WTC11 (cell line): ENCODE measurements at regions not wholly inside any gene's neighbourhood (a gene's known extent, or its start where the extent isn't known, plus 50 kb on each side); places are given as distances from the start of the nearest gene placed in this dataset.

ENCODE experiments used
- ATAC-seq: fragments of 200-7000 bp; cut with Tn5 transposase; 2 replicates; pipeline ENCODE4 v1.10.0; 2021; ENCODE audit warnings: mild to moderate bottlenecking, moderate library complexity
- CTCF ChIA-PET: fragments of 300-600 bp; sonication (Branson Sonifier 250); formaldehyde crosslinking; loops from one replicate; lab custom pipeline; 2021; ENCODE audit warnings: antibody characterized with exemption; lab: Charles Lee
- POLR2A ChIA-PET: fragments of 350-600 bp; sonication (Branson Sonifier 250); formaldehyde crosslinking; loops from one replicate; lab custom pipeline; 2021; ENCODE audit warnings: antibody characterized with exemption; lab: Charles Lee
- DNase-seq: peaks from one replicate; pipeline ENCODE4 v3.0.0; 2021; ENCODE audit warnings: low spot score
- H3K27ac Mint-ChIP-seq: 2 replicates; pipeline ENCODE4 v1.8.0; 2021; ENCODE audit warnings: mixed read lengths
- H3K27me3 Mint-ChIP-seq: 2 replicates; pipeline ENCODE4 v1.8.0; 2021; ENCODE audit warnings: low read depth, mild to moderate bottlenecking, moderate library complexity, mixed read lengths
- H3K36me3 Mint-ChIP-seq: 2 replicates; pipeline ENCODE4 v1.8.0; 2021; ENCODE audit warnings: mixed read lengths
- H3K4me1 Mint-ChIP-seq: 2 replicates; pipeline ENCODE4 v1.8.0; 2022; ENCODE audit warnings: mixed read lengths
- H3K4me3 Mint-ChIP-seq: 2 replicates; pipeline ENCODE4 v1.8.0; 2021; ENCODE audit warnings: mild to moderate bottlenecking, moderate library complexity, mixed read lengths
- H3K9me3 Mint-ChIP-seq: 2 replicates; pipeline ENCODE4 v1.8.0; 2021; ENCODE audit warnings: mixed read lengths
- GABPB1 ChIP-seq: sonication (generic); formaldehyde crosslinking; IDR thresholded peaks from 2 replicates; pipeline ENCODE4 v1.8.1; 2023; ENCODE audit warnings: mild to moderate bottlenecking, missing genetic modification reagents
- JUN ChIP-seq: sonication (generic); formaldehyde crosslinking; IDR thresholded peaks from 2 replicates; pipeline ENCODE4 v1.8.0; 2023; ENCODE audit warnings: mild to moderate bottlenecking, missing genetic modification reagents
- MXD4 ChIP-seq: fragments of 250-450 bp; sonication (Bioruptor Pico); IDR thresholded peaks from 2 replicates; pipeline ENCODE4 v1.8.0; 2021; ENCODE audit warnings: mild to moderate bottlenecking, moderate library complexity, borderline replicate concordance
- MYBL2 ChIP-seq: sonication (generic); formaldehyde crosslinking; IDR thresholded peaks from 2 replicates; pipeline ENCODE4 v1.8.1; 2023; ENCODE audit warnings: mild to moderate bottlenecking, moderate library complexity, missing genetic modification reagents
- ZNF423 ChIP-seq: fragments of 250-450 bp; sonication (Bioruptor Pico); IDR thresholded peaks from 2 replicates; pipeline ENCODE4 v2.1.2; 2022; ENCODE audit warnings: mild to moderate bottlenecking, moderate library complexity
- TF ChIP-seq, protein P1 (sequence below): sonication (generic); formaldehyde crosslinking; conservative IDR thresholded peaks from 2 replicates; pipeline ENCODE4 v1.8.1; 2022; ENCODE audit warnings: mild to moderate bottlenecking, missing genetic modification reagents
- TF ChIP-seq, protein P2 (sequence below): fragments of 200-600 bp; IDR thresholded peaks from 2 replicates; pipeline ENCODE4 v1.8.0; 2022; ENCODE audit warnings: antibody characterized with exemption
- TF ChIP-seq, protein P3 (sequence below): sonication (generic); formaldehyde crosslinking; IDR thresholded peaks from 2 replicates; pipeline ENCODE4 v1.8.1; 2023; ENCODE audit warnings: mild to moderate bottlenecking, missing genetic modification reagents, moderate library complexity

- TF ChIP-seq JUN (CRISPR knock-in tag), result no peak
- no peak for TF ChIP-seq MYBL2 (CRISPR knock-in tag)
- TF ChIP-seq, protein P1, sequence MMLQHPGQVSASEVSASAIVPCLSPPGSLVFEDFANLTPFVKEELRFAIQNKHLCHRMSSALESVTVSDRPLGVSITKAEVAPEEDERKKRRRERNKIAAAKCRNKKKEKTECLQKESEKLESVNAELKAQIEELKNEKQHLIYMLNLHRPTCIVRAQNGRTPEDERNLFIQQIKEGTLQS, result no peak
- TF ChIP-seq, all 79 proteins: peak for 0
Measured at GRCh38 chr14:25411781-25412757, 362.1 kb upstream of the STXBP6 start (continued).

DNA sequence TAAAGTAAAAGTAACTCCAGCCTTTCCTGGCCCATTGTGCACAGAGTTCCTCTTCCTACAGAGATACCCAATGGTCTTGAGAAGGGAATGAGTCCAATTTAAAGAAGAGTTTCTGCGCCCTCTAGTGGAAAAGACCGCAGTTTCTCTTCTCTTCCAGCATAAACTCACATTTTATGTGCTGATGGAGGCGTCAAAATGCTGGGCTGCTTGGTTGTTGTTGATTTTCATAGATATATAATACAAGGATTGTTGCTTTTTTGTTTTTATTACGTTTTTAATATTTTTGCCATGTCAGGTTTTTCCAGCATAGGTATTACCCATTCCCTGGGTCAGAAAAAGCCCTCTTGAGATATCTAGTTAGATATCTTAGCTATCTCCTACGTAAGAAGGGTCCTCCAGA, 356.9 kb upstream of the STXBP6 start:
- TF ChIP-seq MXD4 (no peak), GABPB1 (CRISPR knock-in tag) (no peak)
- TF ChIP-seq, protein P2, sequence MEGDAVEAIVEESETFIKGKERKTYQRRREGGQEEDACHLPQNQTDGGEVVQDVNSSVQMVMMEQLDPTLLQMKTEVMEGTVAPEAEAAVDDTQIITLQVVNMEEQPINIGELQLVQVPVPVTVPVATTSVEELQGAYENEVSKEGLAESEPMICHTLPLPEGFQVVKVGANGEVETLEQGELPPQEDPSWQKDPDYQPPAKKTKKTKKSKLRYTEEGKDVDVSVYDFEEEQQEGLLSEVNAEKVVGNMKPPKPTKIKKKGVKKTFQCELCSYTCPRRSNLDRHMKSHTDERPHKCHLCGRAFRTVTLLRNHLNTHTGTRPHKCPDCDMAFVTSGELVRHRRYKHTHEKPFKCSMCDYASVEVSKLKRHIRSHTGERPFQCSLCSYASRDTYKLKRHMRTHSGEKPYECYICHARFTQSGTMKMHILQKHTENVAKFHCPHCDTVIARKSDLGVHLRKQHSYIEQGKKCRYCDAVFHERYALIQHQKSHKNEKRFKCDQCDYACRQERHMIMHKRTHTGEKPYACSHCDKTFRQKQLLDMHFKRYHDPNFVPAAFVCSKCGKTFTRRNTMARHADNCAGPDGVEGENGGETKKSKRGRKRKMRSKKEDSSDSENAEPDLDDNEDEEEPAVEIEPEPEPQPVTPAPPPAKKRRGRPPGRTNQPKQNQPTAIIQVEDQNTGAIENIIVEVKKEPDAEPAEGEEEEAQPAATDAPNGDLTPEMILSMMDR, result peak; percentile 68
- peak; percentile 59 for DNase-seq
- Mint-ChIP-seq H3K27me3 (peaks cover 3% of the 10 kb centered on the region; the same call in 1 of the 2 replicates), H3K36me3 (no peaks in the 10 kb centered on the region), H3K27ac (no peak overlapping the region), H3K4me3 (no peak overlapping the region), H3K9me3 (no peaks in the 10 kb centered on the region), H3K4me1 (no peaks in the 10 kb centered on the region)
- ATAC-seq, result peak; percentile 76
- ChIA-PET CTCF (interaction anchor here (0.5 to 2.2 kb wide), 6 partner anchors 25 to 1184 kb away, joined by 3 to 14 read pairs (median 5); no protein-coding TSS in a partner anchor), POLR2A (no interaction called here)

GRCh38 chr14:25400607-25401206, 350.8 kb upstream of the STXBP6 start:
- H3K4me1 Mint-ChIP-seq, result peaks cover 6% of the 10 kb centered on the region
- TF ChIP-seq, protein P2, result peak; percentile 58
- TF ChIP-seq, protein P3, sequence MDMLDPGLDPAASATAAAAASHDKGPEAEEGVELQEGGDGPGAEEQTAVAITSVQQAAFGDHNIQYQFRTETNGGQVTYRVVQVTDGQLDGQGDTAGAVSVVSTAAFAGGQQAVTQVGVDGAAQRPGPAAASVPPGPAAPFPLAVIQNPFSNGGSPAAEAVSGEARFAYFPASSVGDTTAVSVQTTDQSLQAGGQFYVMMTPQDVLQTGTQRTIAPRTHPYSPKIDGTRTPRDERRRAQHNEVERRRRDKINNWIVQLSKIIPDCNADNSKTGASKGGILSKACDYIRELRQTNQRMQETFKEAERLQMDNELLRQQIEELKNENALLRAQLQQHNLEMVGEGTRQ (CRISPR knock-in tag), result no peak
- no peaks in the 10 kb centered on the region for H3K27me3 Mint-ChIP-seq
- DNase-seq, result peak; percentile 49
- POLR2A ChIA-PET, result interaction anchor here (0.7 kb wide), 1 partner anchor 269 kb away, joined by 3 read pairs; no protein-coding TSS in a partner anchor
- no peak overlapping the region for H3K4me3 Mint-ChIP-seq
- H3K9me3 Mint-ChIP-seq, result no peaks in the 10 kb centered on the region
- H3K27ac Mint-ChIP-seq, result no peak overlapping the region
- CTCF ChIA-PET, result interaction anchor here (0.6 to 4.5 kb wide), 28 partner anchors 9 to 863 kb away, joined by 3 to 36 read pairs (median 4); no protein-coding TSS in a partner anchor
- no peaks in the 10 kb centered on the region for H3K36me3 Mint-ChIP-seq
- ATAC-seq, result peak; percentile 59

- Mint-ChIP-seq H3K9me3 (no peaks in the 10 kb centered on the region), H3K36me3 (no peaks in the 10 kb centered on the region), H3K27ac (no peak overlapping the region), H3K4me3 (no peak overlapping the region), H3K27me3 (no peaks in the 10 kb centered on the region), H3K4me1 (peaks cover 20% of the 10 kb centered on the region)
- DNase-seq, result no peak
- POLR2A ChIA-PET, result no interaction called here
- no peak for ATAC-seq
- CTCF ChIA-PET, result interaction anchor here (1.4 kb wide), 1 partner anchor 13 kb away, joined by 4 read pairs; no protein-coding TSS in a partner anchor
- TF ChIP-seq MYBL2 (CRISPR knock-in tag), result no peak
- TF ChIP-seq ZNF423, result no peak
Measured at GRCh38 chr14:25396128-25396527, 346.2 kb upstream of the STXBP6 start.
